ENCODE measurements at regions not wholly inside any gene's neighbourhood (a gene's known extent, or its start where the extent isn't known, plus 50 kb on each side); places are given as distances from the start of the nearest gene placed in this dataset.

GRCh38 chr2:2851806-2852777 is 521.0 kb upstream of the MYT1L start:
- H3K4me3 ChIP-seq (ENCODE audit: severe bottlenecking) = no peak overlapping the region
- no peaks in the 10 kb centered on the region for H3K4me1 ChIP-seq (ENCODE audit: insufficient read depth, poor library complexity, severe bottlenecking)
- DNase-seq (ENCODE audit: low spot score) = no peak
- ATAC-seq (ENCODE audit: low read depth) = no peak
- no peak for TF ChIP-seq CTCF (IDR thresholded peaks at IDR 0.05; ENCODE audit: poor library complexity, severe bottlenecking)
- H3K36me3 ChIP-seq (ENCODE audit: low read depth) = no peaks in the 10 kb centered on the region
- peaks cover 3% of the 10 kb centered on the region for H3K9me3 ChIP-seq (ENCODE audit: severe bottlenecking)
- no peaks in the 10 kb centered on the region for H3K27me3 ChIP-seq (ENCODE audit: insufficient read depth, poor library complexity, severe bottlenecking)
- H3K27ac ChIP-seq (ENCODE audit: poor library complexity, severe bottlenecking) = no peak overlapping the region

- Histone ChIP-seq H3K9me3 (ENCODE audit: severe bottlenecking) (peaks cover 3% of the 10 kb centered on the region), H3K4me1 (ENCODE audit: insufficient read depth, poor library complexity, severe bottlenecking) (no peaks in the 10 kb centered on the region), H3K27me3 (ENCODE audit: insufficient read depth, poor library complexity, severe bottlenecking) (no peaks in the 10 kb centered on the region), H3K36me3 (ENCODE audit: low read depth) (no peaks in the 10 kb centered on the region), H3K4me3 (ENCODE audit: severe bottlenecking) (no peak overlapping the region), H3K27ac (ENCODE audit: poor library complexity, severe bottlenecking) (no peak overlapping the region)
- no peak for DNase-seq (ENCODE audit: low spot score)
- TF ChIP-seq CTCF (IDR thresholded peaks at IDR 0.05; ENCODE audit: poor library complexity, severe bottlenecking) = no peak
- no peak for ATAC-seq (ENCODE audit: low read depth)
Measured at GRCh38 chr2:2851316-2851715, 520.2 kb upstream of the MYT1L start.

GRCh38 chr2:2850859-2851258 is 519.8 kb upstream of the MYT1L start:
- no peak for TF ChIP-seq CTCF (IDR thresholded peaks at IDR 0.05; ENCODE audit: poor library complexity, severe bottlenecking)
- Histone ChIP-seq H3K9me3 (ENCODE audit: severe bottlenecking) (peaks cover 3% of the 10 kb centered on the region), H3K27me3 (ENCODE audit: insufficient read depth, poor library complexity, severe bottlenecking) (no peaks in the 10 kb centered on the region), H3K36me3 (ENCODE audit: low read depth) (no peaks in the 10 kb centered on the region), H3K4me1 (ENCODE audit: insufficient read depth, poor library complexity, severe bottlenecking) (no peaks in the 10 kb centered on the region), H3K4me3 (ENCODE audit: severe bottlenecking) (no peak overlapping the region), H3K27ac (ENCODE audit: poor library complexity, severe bottlenecking) (no peak overlapping the region)
- DNase-seq (ENCODE audit: low spot score) (no peak), ATAC-seq (ENCODE audit: low read depth) (no peak)

- H3K9me3 ChIP-seq (ENCODE audit: severe bottlenecking) = peaks cover 3% of the 10 kb centered on the region
- no peak overlapping the region for H3K27ac ChIP-seq (ENCODE audit: poor library complexity, severe bottlenecking)
- no peak for DNase-seq (ENCODE audit: low spot score)
- no peak for ATAC-seq (ENCODE audit: low read depth)
- no peak overlapping the region for H3K4me3 ChIP-seq (ENCODE audit: severe bottlenecking)
- no peaks in the 10 kb centered on the region for H3K4me1 ChIP-seq (ENCODE audit: insufficient read depth, poor library complexity, severe bottlenecking)
- no peaks in the 10 kb centered on the region for H3K36me3 ChIP-seq (ENCODE audit: low read depth)
- H3K27me3 ChIP-seq (ENCODE audit: insufficient read depth, poor library complexity, severe bottlenecking) = no peaks in the 10 kb centered on the region
- no peak for TF ChIP-seq CTCF (IDR thresholded peaks at IDR 0.05; ENCODE audit: poor library complexity, severe bottlenecking)
Measured at GRCh38 chr2:2850218-2850755, 519.2 kb upstream of the MYT1L start.

Data from RWPE2 (cell line).